SIG-M5 (cell line): ENCODE measurements at regions not wholly inside any gene's neighbourhood (a gene's known extent, or its start where the extent isn't known, plus 50 kb on each side); places are given as distances from the start of the nearest gene placed in this dataset.

Experiments
- DNase-seq: peaks from one replicate; lab custom pipeline; 2025; lab: John Stamatoyannopoulos, UW

DNA sequence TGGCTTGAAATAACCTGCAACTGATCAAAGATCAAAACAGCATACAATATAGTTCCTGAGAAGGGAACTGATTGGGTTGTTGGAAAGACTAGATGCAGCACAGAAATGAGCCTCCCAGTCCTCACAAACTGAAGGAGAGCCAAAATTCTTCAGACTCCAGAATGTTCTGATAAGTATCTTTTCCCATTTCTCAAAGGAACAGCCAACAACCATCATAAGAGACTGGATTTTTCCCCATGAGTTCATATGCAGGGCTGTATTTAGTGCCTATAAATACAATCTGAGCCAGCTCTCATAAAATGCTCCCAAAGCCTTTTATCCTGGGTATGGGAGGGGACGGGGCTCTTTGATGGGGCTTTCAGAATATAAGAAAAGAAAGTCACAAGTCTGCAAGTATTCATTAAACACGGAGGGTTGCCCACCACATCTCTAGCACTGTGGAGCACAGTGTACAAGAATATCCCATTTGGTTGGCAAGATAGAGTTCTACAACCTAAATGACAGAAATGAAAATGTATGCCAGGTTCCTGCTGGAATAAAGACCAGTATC is 50.7 kb upstream of the LYVE1 start:
- no peak for DNase-seq

DNA sequence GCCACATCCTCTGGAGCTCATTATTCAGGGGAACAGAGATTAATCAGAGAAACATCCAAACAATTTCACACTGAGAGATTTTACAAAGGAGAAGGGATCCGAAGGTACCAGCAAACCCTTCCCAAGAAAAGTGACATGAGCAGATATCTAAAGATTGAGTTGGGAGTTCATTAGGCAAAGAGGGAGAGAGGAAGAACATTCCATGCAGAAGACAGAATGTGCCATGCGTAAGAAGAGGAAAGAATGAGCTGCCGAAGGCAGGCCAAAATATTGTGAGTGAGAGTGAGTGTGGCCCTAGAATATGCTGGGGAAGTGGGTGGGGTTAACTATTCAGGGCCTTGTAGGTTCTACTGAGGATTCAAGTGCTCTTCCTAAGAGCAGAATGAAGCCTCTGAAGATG is 50.0 kb upstream of the LYVE1 start:
- no peak for DNase-seq
